Calu3 (cell line): ENCODE measurements at regions not wholly inside any gene's neighbourhood (a gene's known extent, or its start where the extent isn't known, plus 50 kb on each side); places are given as distances from the start of the nearest gene placed in this dataset.

Source experiments
- BruUV-seq: library from RNA; stranded (reverse); fragments of 400-500 nt; replicated peaks from 2 replicates; lab custom pipeline; 2021; lab: Mats Ljungman, UMichigan
- CTCF ChIA-PET: fragments of 300-600 bp; sonication (Branson Sonifier 250); formaldehyde crosslinking; loops from one replicate; lab custom pipeline; 2022; ENCODE audit warnings: antibody characterized with exemption; lab: Charles Lee
- DNase-seq: peaks from one replicate; pipeline ENCODE4 v3.0.0; 2022
- H3K27ac Mint-ChIP-seq: one replicate; pipeline ENCODE4 v1.8.0; 2022; ENCODE audit warnings: mixed read lengths; ENCODE audit not compliant: unreplicated experiment
- H3K27me3 Mint-ChIP-seq: one replicate; pipeline ENCODE4 v1.8.0; 2022; ENCODE audit warnings: mixed read lengths; ENCODE audit not compliant: unreplicated experiment
- H3K36me3 Mint-ChIP-seq: one replicate; pipeline ENCODE4 v1.8.0; 2022; ENCODE audit warnings: mild to moderate bottlenecking, moderate library complexity, mixed read lengths; ENCODE audit not compliant: insufficient read depth, unreplicated experiment
- H3K4me1 Mint-ChIP-seq: one replicate; pipeline ENCODE4 v1.8.0; 2022; ENCODE audit warnings: mild to moderate bottlenecking, low read depth, mixed read lengths; ENCODE audit not compliant: unreplicated experiment
- H3K4me3 Mint-ChIP-seq: one replicate; pipeline ENCODE4 v1.8.0; 2022; ENCODE audit warnings: mild to moderate bottlenecking, low read depth, moderate library complexity, mixed read lengths; ENCODE audit not compliant: unreplicated experiment
- H3K9me3 Mint-ChIP-seq: one replicate; pipeline ENCODE4 v1.8.0; 2022; ENCODE audit warnings: low read depth, mixed read lengths; ENCODE audit not compliant: unreplicated experiment
- CTCF ChIP-seq: fragments of 200-600 bp; IDR thresholded peaks from one replicate; pipeline ENCODE4 v1.8.0; 2022; ENCODE audit warnings: antibody characterized with exemption; ENCODE audit not compliant: unreplicated experiment
- intact Hi-C: fragments of 100-400 bp; cut with micrococcal nuclease; formaldehyde crosslinking; loops from one replicate; pipeline ENCODE4 v1.10.0; 2022; ENCODE audit not compliant: unreplicated experiment

- Mint-ChIP-seq H3K27ac (no peak overlapping the region), H3K4me1 (no peaks in the 10 kb centered on the region), H3K36me3 (no peaks in the 10 kb centered on the region), H3K27me3 (peaks cover 34% of the 10 kb centered on the region), H3K4me3 (no peak overlapping the region), H3K9me3 (no peaks in the 10 kb centered on the region)
- CTCF ChIA-PET = no interaction called here
- no peak for DNase-seq
- TF ChIP-seq CTCF = no peak
- no TSS peak for BruUV-seq
- intact Hi-C loops = no loop called here
Measured at GRCh38 chr12:105766029-105766428, 372.7 kb downstream of the NUAK1 start.

DNA sequence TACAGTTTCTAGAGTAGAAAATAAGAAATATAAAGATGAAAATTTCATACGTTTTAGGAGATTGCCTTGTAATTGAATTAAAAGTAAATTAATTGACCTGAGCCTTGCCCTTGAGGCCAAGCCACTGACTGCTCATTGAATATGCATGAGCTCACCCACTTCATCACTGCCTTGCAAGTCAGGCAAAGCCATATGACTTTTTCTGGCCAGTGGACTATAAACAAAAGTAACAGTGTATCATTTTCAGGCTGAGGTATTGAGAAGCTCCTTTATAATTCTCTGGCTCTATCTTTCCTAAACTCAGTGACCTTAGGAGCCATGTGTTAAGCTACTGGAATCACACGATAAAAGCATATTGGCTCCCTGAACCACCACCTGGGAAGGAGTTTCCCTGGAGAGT, 369.3 kb downstream of the NUAK1 start:
- H3K4me1 Mint-ChIP-seq = no peaks in the 10 kb centered on the region
- no peak for DNase-seq
- H3K27ac Mint-ChIP-seq = no peak overlapping the region
- CTCF ChIA-PET = no interaction called here
- H3K36me3 Mint-ChIP-seq = no peaks in the 10 kb centered on the region
- no peaks in the 10 kb centered on the region for H3K9me3 Mint-ChIP-seq
- intact Hi-C loops = no loop called here
- H3K4me3 Mint-ChIP-seq = no peak overlapping the region
- BruUV-seq = no TSS peak
- H3K27me3 Mint-ChIP-seq = peaks cover 25% of the 10 kb centered on the region
- no peak for TF ChIP-seq CTCF

- BruUV-seq = no TSS peak
- H3K27ac Mint-ChIP-seq = no peak overlapping the region
- CTCF ChIA-PET = no interaction called here
Measured at GRCh38 chr12:105773471-105773870, 365.3 kb downstream of the NUAK1 start.

GRCh38 chr12:105774037-105774436, 364.7 kb downstream of the NUAK1 start:
- intact Hi-C loops = no loop called here
- BruUV-seq = no TSS peak
- CTCF ChIA-PET = no interaction called here
- Mint-ChIP-seq H3K27me3 (peaks cover 16% of the 10 kb centered on the region), H3K4me1 (no peaks in the 10 kb centered on the region), H3K27ac (no peak overlapping the region), H3K36me3 (no peaks in the 10 kb centered on the region), H3K9me3 (peaks cover 3% of the 10 kb centered on the region), H3K4me3 (no peak overlapping the region)
- no peak for DNase-seq
- no peak for TF ChIP-seq CTCF

More at GRCh38 chr12:105773471-105773870, 365.3 kb downstream of the NUAK1 start:
- no peak for DNase-seq
- H3K36me3 Mint-ChIP-seq = no peaks in the 10 kb centered on the region
- peaks cover 3% of the 10 kb centered on the region for H3K9me3 Mint-ChIP-seq
- intact Hi-C loops = no loop called here
- TF ChIP-seq CTCF = no peak
- no peaks in the 10 kb centered on the region for H3K4me1 Mint-ChIP-seq
- H3K4me3 Mint-ChIP-seq = no peak overlapping the region
- peaks cover 16% of the 10 kb centered on the region for H3K27me3 Mint-ChIP-seq
